RKO (cell line): ENCODE measurements at regions not wholly inside any gene's neighbourhood (a gene's known extent, or its start where the extent isn't known, plus 50 kb on each side); places are given as distances from the start of the nearest gene placed in this dataset.
"Not testable (repeated sequence)": the region's sequence is repeated elsewhere in the genome, so short reads cannot be mapped to it uniquely, and the experiment has no call there.

Experiments used
- DNase-seq: peaks from one replicate; pipeline ENCODE4 v3.0.0-alpha.2; 2016; ENCODE audit warnings: low spot score

DNA sequence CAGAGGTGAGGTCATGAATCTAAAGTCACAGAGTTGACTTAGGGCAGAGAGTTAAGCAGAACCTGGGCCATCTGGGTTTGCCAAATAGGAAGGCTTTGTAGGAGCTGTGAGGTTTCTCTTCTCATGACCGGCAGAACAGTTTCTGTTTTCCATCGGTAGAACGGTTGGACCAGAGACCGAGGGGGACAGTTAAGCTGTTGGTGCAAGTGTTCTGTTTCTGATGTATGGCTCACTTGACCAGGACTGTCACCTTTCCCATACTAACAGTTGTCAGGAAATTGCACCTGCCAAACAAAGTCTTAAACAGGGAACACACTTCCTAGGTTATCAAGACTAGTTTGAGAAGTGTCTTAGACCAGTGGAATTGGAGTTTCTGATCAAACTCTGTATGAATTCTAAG, 158.3 kb downstream of the PDCD6IP start:
- no peak for DNase-seq

DNA sequence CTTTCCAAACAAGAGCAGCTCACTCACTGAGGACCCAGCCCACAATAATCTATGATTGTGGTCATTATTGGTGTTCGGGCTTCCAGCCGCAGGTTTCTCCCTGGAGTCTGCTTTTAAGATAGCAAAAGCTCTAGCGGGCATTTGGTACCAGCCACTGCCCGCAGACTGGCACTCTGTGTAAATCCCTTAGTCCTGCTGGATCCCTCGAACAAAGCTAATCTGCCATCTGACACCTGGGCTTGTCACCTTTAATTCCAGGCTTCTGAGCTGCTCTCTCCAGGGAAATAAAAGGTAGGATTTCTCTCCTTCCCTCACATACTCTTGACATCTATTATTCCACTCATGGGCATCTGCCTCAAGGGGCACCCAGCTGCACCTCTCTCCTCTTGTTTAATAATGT, 158.7 kb downstream of the PDCD6IP start:
- DNase-seq: no peak

DNA sequence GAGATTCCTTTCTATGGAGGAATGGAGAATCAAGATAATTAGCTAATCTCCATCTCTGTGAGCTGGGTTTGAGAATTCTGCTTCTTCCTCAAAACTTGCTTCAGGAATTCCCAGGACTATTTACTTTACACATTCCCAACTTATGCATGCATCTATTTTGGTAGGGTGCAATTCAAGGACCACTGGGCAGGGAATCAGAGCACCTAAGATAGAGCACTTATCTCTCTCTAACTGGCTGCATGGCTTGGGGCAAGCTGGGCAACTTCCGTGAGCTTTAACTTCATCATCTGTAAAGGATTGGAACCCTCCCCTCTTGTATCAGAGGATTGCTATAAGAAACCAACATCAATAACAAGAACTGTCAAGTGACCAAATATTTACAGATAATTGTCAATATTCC, 160.2 kb downstream of the PDCD6IP start:
- no peak for DNase-seq

DNA sequence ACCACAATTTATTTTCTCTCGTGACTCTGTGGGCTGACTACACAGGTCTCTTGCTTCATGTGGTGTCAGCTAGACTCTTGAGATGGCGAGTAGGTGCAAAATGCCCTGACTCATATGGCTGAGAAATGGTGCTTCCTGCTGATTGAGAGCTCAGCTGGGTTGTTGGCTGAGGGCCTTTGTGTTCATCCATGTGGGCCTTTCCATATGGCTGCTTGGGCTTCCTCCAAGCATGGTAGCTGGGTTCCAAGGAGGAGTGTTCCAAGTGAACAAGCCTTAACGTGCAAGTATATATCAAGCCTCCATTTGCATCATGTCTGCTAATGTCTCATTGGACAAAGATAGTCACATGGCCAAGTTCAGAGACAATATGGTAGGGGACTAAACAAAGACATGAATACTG, 164.0 kb downstream of the PDCD6IP start:
- DNase-seq: no peak

DNA sequence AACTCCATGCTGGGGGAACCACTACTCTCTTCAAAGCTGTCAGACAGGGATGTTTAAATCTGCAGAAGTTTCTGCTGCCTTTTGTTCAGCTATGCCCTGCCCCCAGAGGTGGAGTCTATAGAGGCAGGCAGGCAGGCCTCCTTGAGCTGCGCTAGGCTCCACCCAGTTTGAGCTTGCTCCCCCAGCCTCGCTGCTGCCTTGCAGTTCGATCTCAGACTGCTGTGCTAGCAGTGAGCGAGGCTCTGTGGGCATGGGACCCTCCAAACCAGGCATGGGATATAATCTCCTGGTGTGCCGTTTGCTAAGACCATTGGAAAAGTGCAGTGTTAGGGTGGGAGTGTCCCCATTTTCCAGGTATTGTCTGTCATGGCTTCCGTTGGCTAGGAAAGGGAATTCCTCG, 171.8 kb downstream of the PDCD6IP start:
- DNase-seq: not testable (repeated sequence)

DNA sequence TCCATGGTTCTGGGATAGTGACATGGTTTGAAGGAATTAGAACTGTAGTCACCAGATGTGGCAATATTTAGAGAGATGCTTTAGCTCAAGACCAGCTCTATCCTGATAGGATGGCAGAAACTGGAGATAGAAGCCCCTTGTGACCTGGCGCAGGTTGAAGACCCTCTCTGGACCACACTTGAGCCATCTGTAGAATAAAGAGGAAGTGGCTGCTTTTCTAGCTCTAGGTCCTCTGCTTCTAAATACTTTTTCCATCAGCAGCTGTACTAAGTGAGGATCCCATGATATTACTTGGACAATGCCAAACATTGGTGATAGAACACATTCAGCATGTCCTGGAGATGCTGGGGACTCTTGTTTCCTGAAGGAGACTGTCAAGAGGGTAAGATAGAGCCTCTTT, 172.6 kb downstream of the PDCD6IP start:
- no peak for DNase-seq

DNA sequence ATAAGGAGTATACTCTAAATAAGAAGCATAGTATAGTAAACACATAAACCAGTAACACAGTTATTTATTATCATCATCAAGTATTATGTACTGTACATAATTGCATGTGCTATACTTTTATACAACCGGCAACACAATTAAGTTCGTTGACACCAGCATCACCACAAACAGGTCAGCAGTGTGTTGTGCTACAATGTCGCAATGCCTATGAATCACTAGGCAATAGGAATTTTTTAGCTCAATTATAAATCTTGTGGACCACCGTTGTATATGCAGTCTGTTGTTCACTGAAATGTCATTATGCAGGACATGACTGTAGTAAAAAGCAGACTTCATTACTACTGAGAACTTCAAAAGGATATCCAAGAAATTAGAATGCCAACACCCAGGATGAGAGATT, 177.0 kb downstream of the PDCD6IP start:
- DNase-seq: no peak

DNA sequence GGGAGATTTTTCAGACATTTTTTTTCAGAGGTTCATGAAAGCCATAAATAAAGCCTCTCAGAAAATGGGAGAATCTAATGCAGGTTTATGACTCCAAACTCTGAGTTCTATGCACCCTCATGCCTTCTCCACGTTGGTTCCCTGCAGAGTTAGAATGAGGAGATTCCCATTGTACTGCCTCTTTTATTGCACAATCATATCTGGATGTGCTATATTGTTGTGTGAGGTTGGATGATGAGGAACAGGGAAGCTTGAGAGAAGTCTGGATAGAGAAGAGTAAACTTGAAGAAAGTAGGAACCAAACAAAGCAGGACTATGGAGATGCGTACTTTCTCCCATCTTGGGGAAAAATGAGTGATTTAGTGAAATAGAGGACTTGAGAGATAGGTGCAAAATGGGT, 178.8 kb downstream of the PDCD6IP start:
- DNase-seq: no peak

DNA sequence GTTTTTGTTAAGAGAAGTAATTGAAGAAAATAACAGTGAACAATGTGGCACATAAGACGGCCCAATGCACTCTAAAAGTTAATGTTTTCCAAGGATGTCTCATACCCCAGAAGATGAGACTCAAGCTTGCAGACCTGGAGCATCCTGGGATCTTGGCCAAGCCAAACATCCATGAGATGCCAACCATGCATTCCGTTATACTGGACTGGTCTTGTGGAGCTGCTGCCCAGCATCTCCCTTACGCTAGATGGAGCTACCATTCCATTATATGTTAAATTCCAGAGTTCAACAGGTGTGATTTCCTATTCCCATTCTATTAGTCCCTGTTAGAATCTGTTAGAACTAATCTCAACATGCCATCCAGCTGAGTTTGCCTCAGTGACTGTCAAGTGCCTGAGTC, 181.8 kb downstream of the PDCD6IP start:
- DNase-seq: peak; percentile 71

DNA sequence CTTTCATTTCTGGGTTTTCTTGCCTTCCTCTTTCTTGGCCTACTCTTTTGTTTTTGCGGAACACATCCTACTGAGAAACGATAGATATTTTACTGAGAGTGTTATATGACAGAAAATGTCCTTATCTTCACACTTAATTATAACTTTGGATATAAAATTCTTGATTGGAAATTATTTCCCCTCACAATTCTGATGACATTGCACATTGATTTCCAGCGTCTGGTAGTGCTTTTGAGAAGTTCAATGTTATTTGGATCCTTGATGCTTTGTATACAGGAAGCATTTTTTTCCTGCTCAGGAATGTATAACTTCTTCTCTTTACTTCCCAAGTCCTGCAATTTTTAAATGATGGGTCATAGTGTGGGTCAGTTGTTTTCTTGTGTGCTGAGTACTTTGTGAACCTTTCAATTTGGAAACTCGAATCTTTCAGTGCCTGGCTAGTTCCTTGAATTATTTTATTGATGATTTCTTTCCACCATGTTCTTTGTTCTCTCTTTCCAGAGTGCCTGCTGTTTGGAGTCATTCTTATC, 183.9 kb downstream of the PDCD6IP start:
- no peak for DNase-seq

DNA sequence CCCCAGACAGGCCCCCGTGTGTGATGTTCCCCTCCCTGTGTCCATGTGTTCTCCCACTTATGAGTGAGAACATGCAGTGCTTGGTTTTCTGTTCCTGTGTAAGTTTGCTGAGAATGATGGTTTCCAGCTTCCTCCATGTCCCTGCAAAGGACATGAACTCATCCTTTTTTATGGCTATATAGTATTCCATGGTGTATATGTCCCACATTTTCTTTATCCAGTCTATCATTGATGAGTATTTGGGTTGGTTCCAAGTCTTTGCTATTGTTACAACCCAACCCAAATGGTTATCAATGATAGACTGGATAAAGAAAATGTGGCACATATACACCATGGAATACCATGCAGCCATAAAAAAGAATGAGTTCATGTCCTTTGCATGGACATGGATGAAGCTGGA, 184.5 kb downstream of the PDCD6IP start:
- DNase-seq: not testable (repeated sequence)

DNA sequence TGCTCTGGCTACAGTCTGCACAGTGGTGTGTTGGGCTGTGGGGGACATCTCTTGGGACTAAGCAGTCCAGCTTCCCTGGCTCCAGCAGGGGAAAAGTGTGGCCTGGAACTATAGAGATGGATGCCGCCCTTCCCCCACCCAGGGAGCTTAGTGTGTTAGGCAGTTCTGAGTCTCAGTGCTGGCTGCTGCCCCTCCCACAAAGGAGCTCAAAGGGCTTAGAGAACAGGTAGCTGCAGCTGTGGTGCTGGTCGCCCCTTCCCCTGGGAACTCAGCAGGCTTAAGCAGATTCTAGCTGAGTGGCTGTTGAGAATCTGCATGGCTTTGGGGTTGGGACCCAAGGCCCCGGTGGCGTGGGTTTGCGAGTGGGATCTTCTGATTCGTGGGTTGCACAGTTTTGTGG, 190.8 kb downstream of the PDCD6IP start:
- no peak for DNase-seq

DNA sequence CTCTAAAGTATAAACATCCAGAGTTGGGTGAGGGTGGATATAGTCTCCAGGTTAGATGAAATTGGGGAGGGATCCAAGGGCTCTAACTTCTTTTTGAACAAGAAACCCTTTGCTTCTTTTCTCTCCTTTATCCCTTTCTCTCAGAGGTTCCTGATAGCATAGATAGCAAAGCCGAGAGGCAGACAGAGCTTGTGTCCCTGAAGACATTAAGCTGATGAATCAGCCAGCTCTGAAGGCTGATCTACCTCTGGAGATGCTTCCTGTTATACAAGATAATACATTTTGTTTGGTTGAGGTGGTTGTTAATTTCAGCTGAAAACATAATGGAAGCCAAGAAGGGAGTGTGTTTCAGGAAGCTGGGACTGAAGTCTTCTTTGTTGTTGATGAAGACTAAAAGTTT, 193.2 kb downstream of the PDCD6IP start:
- no peak for DNase-seq

DNA sequence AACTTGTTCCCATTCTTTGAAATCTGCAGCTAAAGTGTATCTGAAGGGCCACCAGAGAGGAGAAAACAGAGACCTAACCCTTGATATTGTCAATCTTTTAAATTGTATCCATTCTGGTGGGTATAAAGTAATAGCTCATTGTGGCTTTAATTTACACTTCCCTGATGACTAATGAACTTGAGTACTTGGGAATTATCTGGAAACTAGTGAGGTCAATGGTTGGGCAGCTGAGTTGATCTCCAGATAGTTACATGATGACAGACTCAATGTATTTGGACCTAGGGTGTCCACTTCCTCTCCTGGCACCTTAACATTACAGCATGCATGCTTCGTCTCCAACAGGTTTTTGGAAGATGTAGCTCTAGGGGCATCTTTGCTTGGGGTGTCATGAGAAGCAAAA, 195.2 kb downstream of the PDCD6IP start:
- no peak for DNase-seq

DNA sequence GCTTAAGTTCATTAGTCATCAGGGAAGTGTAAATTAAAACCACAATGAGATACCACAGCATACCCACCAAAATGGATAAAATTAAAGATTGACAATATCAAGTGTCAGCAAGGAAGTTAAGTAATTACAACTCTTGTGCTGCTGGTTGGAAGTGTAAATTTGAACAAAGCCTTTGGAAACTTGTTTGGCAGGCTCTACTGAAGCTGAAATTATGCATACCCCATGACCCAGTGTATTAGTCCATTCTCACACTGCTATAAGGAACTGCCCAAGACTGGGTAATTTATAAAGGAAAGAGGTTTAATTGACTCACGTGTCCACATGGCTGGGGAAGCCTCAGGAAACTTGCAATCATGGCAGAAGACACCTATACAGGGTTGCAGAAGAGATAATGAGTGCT, 196.1 kb downstream of the PDCD6IP start:
- no peak for DNase-seq

DNA sequence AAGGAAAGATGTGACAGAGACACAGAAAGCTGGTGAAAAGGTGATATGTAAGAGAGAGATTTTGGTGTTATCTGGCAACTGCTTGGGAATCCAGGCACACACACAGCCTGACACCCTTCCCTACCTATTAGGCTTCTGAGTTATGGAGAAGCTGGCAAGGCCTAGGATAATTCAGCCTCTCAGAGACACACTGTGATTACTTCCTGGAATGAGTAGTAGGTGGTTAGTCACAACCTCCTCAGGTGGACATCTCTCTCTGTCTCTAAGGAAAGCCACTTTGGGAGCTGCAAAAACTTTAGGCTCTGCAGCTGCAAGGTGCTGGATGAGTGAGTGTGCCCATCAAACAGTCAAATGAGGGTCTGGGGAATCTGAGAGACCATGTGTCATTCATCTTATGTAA, 201.9 kb downstream of the PDCD6IP start:
- DNase-seq: no peak

DNA sequence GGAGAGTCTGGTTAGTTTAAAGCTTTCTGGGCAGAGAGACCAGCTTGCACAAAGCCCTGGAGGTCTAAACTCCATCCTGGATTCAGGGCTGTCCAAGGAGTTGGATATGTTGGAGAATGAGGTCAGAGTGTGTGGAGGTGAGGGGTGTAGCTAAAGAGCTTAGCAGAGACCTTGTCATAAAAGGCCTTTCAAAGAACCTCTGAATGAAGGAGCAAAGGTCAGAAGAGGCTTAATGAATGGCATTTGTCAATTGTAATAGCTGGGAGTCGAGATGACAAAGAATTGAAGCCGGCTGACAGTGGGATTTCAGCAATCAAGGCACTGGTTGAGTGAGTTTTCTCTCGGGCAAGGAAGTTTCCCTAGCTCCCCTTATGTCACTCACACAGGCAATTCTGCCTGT, 202.6 kb downstream of the PDCD6IP start:
- no peak for DNase-seq

DNA sequence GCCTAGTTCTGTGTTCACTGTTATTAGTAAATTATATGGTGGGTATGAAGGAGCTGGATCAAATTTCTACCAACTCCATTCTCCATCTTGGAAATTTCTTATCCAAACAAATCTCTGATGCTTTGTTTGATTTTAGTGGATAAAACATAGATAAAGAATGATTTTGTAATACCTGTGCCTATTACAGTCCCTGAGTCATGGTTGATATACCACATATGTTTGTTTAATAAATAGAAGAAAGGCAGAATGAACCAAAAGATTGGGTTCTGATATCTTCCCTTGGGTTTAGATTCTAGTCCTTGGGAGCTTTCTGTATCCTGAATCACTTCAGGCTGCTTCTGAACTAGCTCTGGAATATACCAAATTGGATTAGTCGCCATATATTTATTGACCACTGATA, 203.6 kb downstream of the PDCD6IP start:
- DNase-seq: no peak

DNA sequence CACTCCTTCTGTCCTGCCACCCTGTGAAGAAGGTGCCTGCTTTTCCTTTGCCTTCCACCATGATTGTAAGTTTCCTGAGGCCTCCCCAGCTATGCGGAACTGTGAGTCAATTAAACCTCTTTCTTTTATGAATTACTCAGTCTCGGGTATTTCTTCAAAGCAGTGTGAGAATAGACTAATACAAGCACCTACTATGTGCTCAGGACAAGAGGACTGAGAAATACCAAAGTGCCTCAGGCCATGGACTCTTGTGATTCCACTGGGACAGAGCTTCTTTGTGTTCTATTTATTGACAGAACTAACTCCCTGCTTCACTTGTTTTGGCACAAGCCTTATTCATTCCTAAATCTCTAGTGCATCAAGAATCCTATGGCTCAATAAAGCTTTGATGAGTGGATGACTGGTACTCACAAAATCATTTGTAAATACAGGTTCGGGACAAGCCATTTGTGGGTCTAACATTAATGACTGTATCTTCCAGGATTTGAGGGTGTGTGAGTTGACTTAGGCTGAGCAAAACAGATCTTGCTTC, 204.2 kb downstream of the PDCD6IP start:
- DNase-seq: no peak

DNA sequence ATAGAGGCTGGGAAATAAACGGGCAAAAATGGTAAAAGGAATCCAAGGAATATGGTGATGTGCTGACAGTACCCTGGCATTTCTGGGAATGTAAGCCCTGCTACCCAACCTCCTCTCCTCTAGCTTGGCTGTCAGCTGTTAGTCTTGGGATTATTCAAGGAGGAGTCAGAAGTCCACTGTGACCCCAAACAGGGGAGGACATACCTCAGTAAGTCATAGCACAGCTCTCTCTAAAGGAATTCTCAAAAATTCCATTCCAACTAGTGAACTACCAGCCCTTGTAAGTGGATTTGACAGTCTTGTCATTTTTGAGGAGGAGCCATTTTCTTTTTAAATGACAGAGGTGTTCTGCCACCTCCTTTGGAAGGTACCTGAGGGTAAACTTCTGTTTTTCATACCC, 207.5 kb downstream of the PDCD6IP start:
- peak; percentile 30 for DNase-seq

DNA sequence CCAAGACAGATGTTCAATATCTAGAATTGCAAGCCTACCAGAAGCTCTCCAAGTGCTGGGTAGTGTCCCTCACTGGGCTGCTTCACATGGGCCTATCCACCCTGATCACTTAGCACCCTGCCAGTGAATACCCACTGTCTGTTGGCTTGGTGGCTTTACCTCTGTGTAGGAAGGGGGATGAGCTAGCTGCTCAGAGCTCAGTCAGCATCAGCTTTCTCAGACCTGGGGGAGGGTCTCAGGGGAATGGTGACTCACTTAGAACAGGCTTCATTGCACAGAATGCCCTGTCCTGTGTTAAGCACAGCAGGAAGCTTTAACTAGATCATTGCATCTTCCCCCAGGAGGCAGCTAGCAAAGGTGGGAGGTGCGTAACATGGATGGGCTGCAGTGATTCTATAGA, 209.8 kb downstream of the PDCD6IP start:
- no peak for DNase-seq

DNA sequence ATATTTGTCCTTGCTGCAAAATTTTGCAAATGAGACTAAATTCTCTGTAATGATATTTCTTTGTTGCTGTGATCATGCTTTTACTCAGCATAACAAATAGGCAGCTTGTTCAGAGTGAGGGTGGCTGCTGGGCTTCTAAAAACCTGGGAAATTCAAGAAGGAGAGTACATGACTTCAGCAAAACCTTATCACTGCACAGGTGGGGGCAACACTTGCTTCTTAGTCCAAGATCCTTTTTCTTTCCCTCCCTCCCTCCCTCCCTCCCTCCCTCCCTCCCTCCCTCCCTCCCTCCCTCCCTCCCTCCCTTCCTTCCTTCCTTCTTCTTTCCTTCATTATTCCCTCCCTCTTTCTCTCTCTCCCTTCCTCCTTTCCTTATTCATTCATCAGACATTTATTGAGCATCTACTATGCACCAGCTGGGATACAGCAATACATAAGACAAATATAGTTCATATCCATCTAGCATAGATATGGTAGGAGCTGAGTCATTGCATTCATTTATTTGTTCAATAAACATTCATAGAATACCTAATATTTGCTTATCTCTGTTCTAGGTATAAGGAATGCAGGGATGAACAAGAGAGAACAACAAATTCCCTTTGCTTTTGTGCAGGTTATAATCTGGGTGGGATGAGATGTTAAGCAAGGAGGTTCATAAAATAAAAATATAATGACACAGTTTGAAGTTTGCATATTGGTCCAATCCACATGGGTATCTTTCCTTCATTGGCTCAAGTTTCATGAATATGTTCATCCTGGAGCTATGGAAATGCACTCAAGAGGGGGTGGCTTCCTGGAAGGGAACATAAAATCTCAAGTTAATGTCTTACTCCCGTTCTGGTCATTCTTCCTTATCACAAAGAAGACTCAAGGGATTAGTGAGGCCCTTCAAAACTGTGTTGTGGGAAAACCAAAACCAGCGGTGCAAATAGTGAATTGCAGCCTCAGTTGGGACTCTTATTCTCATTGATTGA, 210.7 kb downstream of the PDCD6IP start:
- DNase-seq: no peak
